ENCODE measurements at regions not wholly inside any gene's neighbourhood (a gene's known extent, or its start where the extent isn't known, plus 50 kb on each side); places are given as distances from the start of the nearest gene placed in this dataset.

- Histone ChIP-seq H3K4me1 (ENCODE audit: insufficient read depth, low read length) (no peaks in the 10 kb centered on the region), H3K79me2 (ENCODE audit: insufficient read depth, low read length) (no peaks in the 10 kb centered on the region), H3K36me3 (replicated peaks in 1 of 2; ENCODE audit: control insufficient read depth in 1 of 2, insufficient read depth in 2 of 2, low read length in 2 of 2) (no peaks in the 10 kb centered on the region), H3K9me3 (ENCODE audit: low read length) (no peaks in the 10 kb centered on the region), H3K9ac (ENCODE audit: insufficient read depth, low read depth, low read length) (no peak overlapping the region), H3K27me3 (ENCODE audit: control insufficient read depth in 1 of 2, insufficient read depth in 2 of 2, low read length in 2 of 2) (peaks cover 0 to 4% of the 10 kb centered on the region in 2 experiments; a peak in 1 of 5 replicates), H4K20me1 (ENCODE audit: insufficient read depth, low read length) (no peaks in the 10 kb centered on the region), H3K27ac (ENCODE audit: extremely low read length, insufficient read depth, low read length) (no peak overlapping the region), H3K4me2 (ENCODE audit: low read depth, low read length) (no peak overlapping the region), H3K4me3 (replicated peaks in 1 of 3; ENCODE audit: insufficient read depth in 1 of 3, low read depth in 2 of 3, low read length in 3 of 3) (no peak overlapping the region), H2AFZ (ENCODE audit: low read length) (no peak overlapping the region)
- peak in 1 of 2 experiments; percentile 37; a peak in 1 of 4 replicates for TF ChIP-seq MAFK (conservative IDR thresholded peaks at IDR 0.05 in 1 of 2, IDR thresholded peaks at IDR 0.05 in 1 of 2; ENCODE audit: low read length in 2 of 2)
- no peak for TF ChIP-seq ZSCAN20 (CRISPR knock-in tag; IDR thresholded peaks at IDR 0.05; ENCODE audit: borderline replicate concordance)
- TF ChIP-seq MAFF (IDR thresholded peaks at IDR 0.05; ENCODE audit: low read depth, low read length), result 0 out of 2 replicates have a peak, but pooled peaks have one; percentile 6
- DNase-seq (ENCODE audit: low spot score), result no peak
- WGBS (ENCODE audit: low lambda C conversion rate), result 7% methylated on average over 4 of the region's 4 CpGs
- intact Hi-C loops (cut with micrococcal nuclease; ENCODE audit: unreplicated experiment) (no loop called here), in situ Hi-C loops (cut with HindIII; ENCODE audit: extremely low pct_ligation_motif_present, low pct_unique_long_range_greater_than_20kb) (no loop called here)
- ChIA-PET POLR2A (no interaction called here), CTCF (ENCODE audit: low intra/inter-chr PET ratio, low total read pairs) (no interaction called here)
- no peak for FAIRE-seq
- no peak for ATAC-seq
- BruUV-seq (replicated peaks), result no TSS peak
Observed at GRCh38 chr2:176581557-176582165, 312.4 kb downstream of the MTX2 start.

DNA sequence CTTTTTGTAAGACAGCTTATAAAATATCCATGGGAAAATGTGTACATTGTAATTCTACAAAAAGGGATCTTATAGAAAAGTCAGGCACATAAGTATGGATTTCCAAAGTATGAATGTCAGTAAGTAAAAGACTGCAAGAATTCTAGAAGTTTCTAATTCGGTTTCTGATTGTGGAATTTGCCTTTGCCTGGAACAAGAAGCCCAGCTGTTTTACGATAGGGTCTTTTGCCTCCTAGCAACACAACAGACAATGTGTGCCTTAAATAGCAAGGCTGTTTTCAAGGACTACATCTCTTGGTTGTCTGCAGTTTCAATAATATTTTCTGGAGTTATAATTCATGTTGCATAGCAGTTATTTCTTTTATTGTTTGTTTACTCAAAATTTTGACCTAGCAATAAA, 312.9 kb downstream of the MTX2 start:
- 25% methylated on average over 2 of the region's 2 CpGs for WGBS (ENCODE audit: low lambda C conversion rate)
- Histone ChIP-seq H3K4me2 (ENCODE audit: low read depth, low read length) (no peak overlapping the region), H3K27me3 (ENCODE audit: control insufficient read depth in 1 of 2, insufficient read depth in 2 of 2, low read length in 2 of 2) (peaks cover 0 to 4% of the 10 kb centered on the region in 2 experiments; a peak in 1 of 5 replicates), H3K4me3 (replicated peaks in 1 of 3; ENCODE audit: insufficient read depth in 1 of 3, low read depth in 2 of 3, low read length in 3 of 3) (no peak overlapping the region), H3K4me1 (ENCODE audit: insufficient read depth, low read length) (no peaks in the 10 kb centered on the region), H3K9ac (ENCODE audit: insufficient read depth, low read depth, low read length) (no peak overlapping the region), H3K9me3 (ENCODE audit: low read length) (no peaks in the 10 kb centered on the region), H3K27ac (ENCODE audit: extremely low read length, insufficient read depth, low read length) (no peak overlapping the region), H2AFZ (ENCODE audit: low read length) (no peak overlapping the region), H3K79me2 (ENCODE audit: insufficient read depth, low read length) (no peaks in the 10 kb centered on the region), H4K20me1 (ENCODE audit: insufficient read depth, low read length) (no peaks in the 10 kb centered on the region), H3K36me3 (replicated peaks in 1 of 2; ENCODE audit: control insufficient read depth in 1 of 2, insufficient read depth in 2 of 2, low read length in 2 of 2) (no peaks in the 10 kb centered on the region)
- ATAC-seq (no peak), DNase-seq (ENCODE audit: low spot score) (no peak), FAIRE-seq (no peak)
- POLR2A ChIA-PET, result no interaction called here
- in situ Hi-C loops (cut with HindIII; ENCODE audit: extremely low pct_ligation_motif_present, low pct_unique_long_range_greater_than_20kb), result no loop called here
- intact Hi-C loops (cut with micrococcal nuclease; ENCODE audit: unreplicated experiment), result no loop called here
- no TSS peak for BruUV-seq (replicated peaks)
- TF ChIP-seq ZNF224 (CRISPR knock-in tag; IDR thresholded peaks at IDR 0.05) (no peak), SRSF4 (IDR thresholded peaks at IDR 0.05; ENCODE audit: low read depth, low read length, poor library complexity, severe bottlenecking) (no peak), LCORL (IDR thresholded peaks at IDR 0.05) (no peak), LCORL (CRISPR knock-in tag; IDR thresholded peaks at IDR 0.05) (no peak), GLI4 (CRISPR knock-in tag; IDR thresholded peaks at IDR 0.05; ENCODE audit: borderline replicate concordance) (no peak)
- CTCF ChIA-PET (ENCODE audit: low intra/inter-chr PET ratio, low total read pairs), result no interaction called here

All from HepG2 (cell line).